Ishikawa (cell line): ENCODE measurements at regions not wholly inside any gene's neighbourhood (a gene's known extent, or its start where the extent isn't known, plus 50 kb on each side); places are given as distances from the start of the nearest gene placed in this dataset.

Source experiments
- CEBPB ChIP-seq: IDR thresholded peaks from 2 replicates; pipeline ENCODE4 v1.6.1; 2012
- CREB1 ChIP-seq: IDR thresholded peaks from 2 replicates; pipeline ENCODE4 v1.6.1; 2012; ENCODE audit warnings: low read depth
- EGR1 ChIP-seq: IDR thresholded peaks from 2 replicates; pipeline ENCODE4 v1.6.1; 2012
- EP300 ChIP-seq: IDR thresholded peaks from 2 replicates; pipeline ENCODE4 v1.6.1; 2012; ENCODE audit warnings: borderline replicate concordance
- FOXM1 ChIP-seq: IDR thresholded peaks from 2 replicates; pipeline ENCODE4 v1.6.1; 2012; ENCODE audit warnings: low read depth, borderline replicate concordance
- MAX ChIP-seq: IDR thresholded peaks from 2 replicates; pipeline ENCODE4 v1.6.1; 2012
- NFIC ChIP-seq: IDR thresholded peaks from 2 replicates; pipeline ENCODE4 v1.6.1; 2012
- RAD21 ChIP-seq: IDR thresholded peaks from 2 replicates; pipeline ENCODE4 v1.6.1; 2012; ENCODE audit warnings: low read depth
- REST ChIP-seq: IDR thresholded peaks from 2 replicates; pipeline ENCODE4 v1.6.1; 2012; ENCODE audit warnings: low read depth, mild to moderate bottlenecking
- TAF1 ChIP-seq: IDR thresholded peaks from 2 replicates; pipeline ENCODE4 v1.6.1; 2012; ENCODE audit warnings: low read depth, mild to moderate bottlenecking
- TCF12 ChIP-seq: IDR thresholded peaks from 2 replicates; pipeline ENCODE4 v1.6.1; 2012; ENCODE audit warnings: low read depth
- TEAD4 ChIP-seq: IDR thresholded peaks from 2 replicates; pipeline ENCODE4 v1.6.1; 2012
- USF1 ChIP-seq: IDR thresholded peaks from 2 replicates; pipeline ENCODE4 v1.6.1; 2012
- YY1 ChIP-seq: IDR thresholded peaks from 2 replicates; pipeline ENCODE4 v1.6.1; 2012; ENCODE audit warnings: low read depth
- ZBTB7A ChIP-seq: IDR thresholded peaks from 2 replicates; pipeline ENCODE4 v1.6.1; 2012; ENCODE audit warnings: low read depth

GRCh38 chr17:13128676-13129075 is 110.8 kb upstream of the ELAC2 start:
- TF ChIP-seq FOXM1 (no peak), ZBTB7A (no peak), CEBPB (no peak), USF1 (no peak), TEAD4 (no peak), RAD21 (no peak), CREB1 (no peak), EP300 (no peak), REST (no peak), TCF12 (no peak), YY1 (no peak), NFIC (no peak), EGR1 (no peak), MAX (no peak), TAF1 (no peak)

DNA sequence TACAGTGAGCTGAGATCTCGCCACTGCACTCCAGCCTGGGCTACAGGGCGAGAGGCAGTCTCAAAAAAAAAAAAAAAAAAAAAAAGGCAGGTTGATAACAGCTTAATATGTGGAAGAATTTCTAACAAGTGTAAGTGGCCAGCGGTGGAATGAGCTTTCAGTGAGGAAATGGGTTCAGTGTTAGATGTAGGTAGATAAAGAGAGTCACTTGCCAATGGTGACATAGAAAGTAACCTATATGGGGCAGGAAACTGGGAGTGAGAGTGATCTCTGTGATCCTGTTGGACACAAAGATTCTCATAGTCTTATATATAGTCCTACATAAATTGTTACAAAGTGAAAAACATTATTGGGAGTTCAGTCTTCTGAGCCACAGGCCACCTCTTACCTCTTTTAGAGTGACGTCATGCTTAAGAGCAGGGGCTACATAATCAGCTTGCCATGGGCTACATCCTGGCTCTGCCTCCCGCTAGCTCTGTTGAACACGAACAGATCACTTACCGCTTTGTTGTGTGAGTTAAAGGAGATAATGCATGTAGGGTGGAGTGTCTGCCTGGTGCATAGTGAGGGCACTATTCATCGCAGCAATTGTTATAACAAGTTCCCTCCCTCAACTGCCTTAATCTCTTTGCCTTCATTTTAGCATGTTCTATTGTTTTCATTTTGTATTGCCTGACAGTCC is 110.2 kb upstream of the ELAC2 start:
- TF ChIP-seq ZBTB7A (no peak), REST (no peak), RAD21 (no peak), TEAD4 (no peak), CREB1 (no peak), TAF1 (no peak), USF1 (no peak), EGR1 (no peak), TCF12 (no peak), NFIC (no peak), CEBPB (no peak), MAX (no peak), YY1 (no peak), FOXM1 (no peak), EP300 (no peak)

DNA sequence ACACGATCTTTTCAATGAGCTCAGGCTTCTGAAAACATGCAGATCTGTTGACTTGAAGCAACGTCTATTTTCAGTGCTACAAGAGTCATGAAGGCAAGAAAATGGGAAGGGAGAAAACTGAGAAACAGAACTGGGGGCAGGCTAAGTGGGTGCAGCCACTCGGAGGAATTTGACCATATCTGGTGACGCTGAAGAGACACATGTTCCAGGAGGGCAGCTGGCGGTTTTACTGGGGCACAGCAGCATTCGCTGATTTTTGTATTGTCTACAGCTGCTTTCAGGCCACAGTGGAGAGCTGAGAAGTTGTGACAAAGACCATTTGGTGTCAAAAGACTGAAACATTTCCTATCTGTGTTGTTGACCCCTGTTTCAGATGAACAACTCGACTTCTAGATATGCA is 103.0 kb upstream of the ELAC2 start:
- TF ChIP-seq NFIC = no peak
- no peak for TF ChIP-seq YY1
- TF ChIP-seq ZBTB7A = no peak
- TF ChIP-seq RAD21 = no peak
- no peak for TF ChIP-seq TCF12
- TF ChIP-seq CEBPB = no peak
- TF ChIP-seq EGR1 = no peak

DNA sequence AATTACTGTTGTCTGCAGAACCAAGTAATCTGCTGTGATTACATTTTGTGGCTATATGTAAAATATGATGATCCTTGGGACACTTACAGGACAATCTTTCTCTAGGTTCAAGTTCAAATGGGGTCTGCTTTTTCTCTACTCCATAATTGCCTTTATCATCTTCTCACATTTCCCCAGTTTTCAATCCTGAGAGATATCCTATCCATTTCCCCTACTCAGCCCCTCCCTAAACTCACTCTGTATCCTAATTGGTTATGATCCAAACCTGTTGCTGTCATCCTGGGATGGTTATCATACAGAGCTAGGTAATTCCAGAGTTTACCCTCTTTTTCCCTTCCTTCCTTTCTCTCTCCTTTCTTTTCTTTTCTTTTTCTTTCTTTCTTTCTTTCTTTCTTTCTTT is 100.5 kb upstream of the ELAC2 start:
- TF ChIP-seq TAF1 = no peak
- TF ChIP-seq CREB1 = no peak
- TF ChIP-seq RAD21 = no peak
- TF ChIP-seq EP300 = no peak
- no peak for TF ChIP-seq REST
- TF ChIP-seq CEBPB = no peak
- TF ChIP-seq NFIC = no peak
- TF ChIP-seq USF1 = no peak
- TF ChIP-seq TEAD4 = no peak
- no peak for TF ChIP-seq FOXM1
- TF ChIP-seq MAX = no peak
- no peak for TF ChIP-seq TCF12
- TF ChIP-seq YY1 = no peak
- no peak for TF ChIP-seq EGR1
- no peak for TF ChIP-seq ZBTB7A
